Jurkat, Clone E6-1 (cell line): ENCODE measurements at regions not wholly inside any gene's neighbourhood (a gene's known extent, or its start where the extent isn't known, plus 50 kb on each side); places are given as distances from the start of the nearest gene placed in this dataset.
"Not testable (repeated sequence)": the region's sequence is repeated elsewhere in the genome, so short reads cannot be mapped to it uniquely, and the experiment has no call there.

ENCODE experiments used
- DNase-seq: peaks from one replicate; pipeline ENCODE4 v3.0.0-alpha.2; 2011; ENCODE audit warnings: low read depth, low spot score
- H3K4me3 ChIP-seq: 2 replicates; pipeline ENCODE4 v1.5.1; 2011; ENCODE audit warnings: mild to moderate bottlenecking, low read length, control low read depth, moderate library complexity

DNA sequence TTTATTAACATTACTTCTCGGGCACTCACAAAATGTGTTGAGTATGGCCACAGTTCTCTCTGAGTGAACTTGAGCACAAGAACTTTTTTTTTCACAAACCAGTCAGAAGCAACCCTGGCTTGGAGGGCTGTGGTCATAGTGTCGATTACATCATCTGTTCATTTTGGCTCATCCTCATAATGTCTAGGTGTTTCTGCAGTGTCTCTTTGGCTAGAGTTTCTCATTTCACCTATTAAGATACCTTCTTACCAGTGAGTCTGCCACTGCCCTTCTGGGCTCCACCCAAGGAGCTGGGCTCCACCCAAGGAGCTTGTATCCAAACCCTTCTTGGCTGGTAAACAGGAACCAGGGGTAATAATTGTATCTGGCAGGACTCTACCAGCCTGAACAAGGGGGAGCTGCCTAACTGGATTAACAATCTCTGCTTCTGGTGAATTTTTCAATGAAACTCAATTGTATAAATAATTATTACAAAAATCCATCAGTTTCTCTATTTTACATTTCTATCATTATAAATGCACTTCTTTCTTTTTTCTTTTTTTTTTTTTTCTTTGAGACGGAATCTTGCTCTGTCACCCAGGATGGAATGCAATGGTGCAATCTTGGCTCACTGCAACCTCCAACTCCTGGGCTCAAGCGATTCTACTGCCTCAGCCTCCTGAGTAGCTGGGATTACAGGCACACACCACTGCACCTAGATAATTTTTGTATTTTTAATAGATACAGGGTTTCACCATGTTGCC is 667.7 kb upstream of the SLIT2 start:
- no peak for DNase-seq
- no peak overlapping the region for H3K4me3 ChIP-seq

DNA sequence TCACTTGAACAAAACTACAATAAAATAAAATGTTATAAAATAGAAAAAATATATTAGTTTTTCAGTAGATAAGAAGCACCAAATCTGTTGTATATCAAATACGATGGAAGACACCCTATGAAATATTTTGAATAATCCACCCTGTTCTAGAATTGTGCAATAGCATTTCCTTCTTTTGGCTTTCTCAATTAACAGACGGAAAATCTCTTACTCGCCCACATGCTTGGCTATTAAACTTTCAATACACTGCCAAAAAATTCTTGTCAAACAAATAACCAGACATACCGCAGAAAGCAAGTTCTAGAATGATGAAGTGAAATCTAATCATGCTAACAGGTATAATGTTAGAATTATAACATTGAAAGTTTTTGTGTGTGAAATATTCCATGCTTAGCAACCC is 671.6 kb upstream of the SLIT2 start:
- DNase-seq, result no peak
- no peak overlapping the region for H3K4me3 ChIP-seq

DNA sequence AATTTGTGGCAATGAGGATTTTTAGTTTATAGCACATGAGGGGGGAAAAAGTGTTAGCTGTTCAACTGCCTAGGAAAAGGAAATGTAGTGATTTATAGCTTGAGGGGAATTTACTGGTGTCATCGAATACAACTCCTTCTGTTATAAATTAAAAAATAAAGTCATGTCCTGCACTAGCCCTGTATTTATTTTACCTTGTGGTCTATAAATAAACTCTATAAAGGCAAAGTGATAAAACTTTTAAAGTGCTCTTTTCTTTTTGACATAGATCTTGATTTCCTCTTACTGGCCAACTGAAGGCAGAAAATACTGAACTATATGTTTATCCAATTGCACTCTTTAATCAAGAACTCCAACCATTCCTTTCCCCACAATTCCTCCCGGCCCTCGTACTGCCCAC is 672.1 kb upstream of the SLIT2 start:
- no peak for DNase-seq
- H3K4me3 ChIP-seq, result no peak overlapping the region

DNA sequence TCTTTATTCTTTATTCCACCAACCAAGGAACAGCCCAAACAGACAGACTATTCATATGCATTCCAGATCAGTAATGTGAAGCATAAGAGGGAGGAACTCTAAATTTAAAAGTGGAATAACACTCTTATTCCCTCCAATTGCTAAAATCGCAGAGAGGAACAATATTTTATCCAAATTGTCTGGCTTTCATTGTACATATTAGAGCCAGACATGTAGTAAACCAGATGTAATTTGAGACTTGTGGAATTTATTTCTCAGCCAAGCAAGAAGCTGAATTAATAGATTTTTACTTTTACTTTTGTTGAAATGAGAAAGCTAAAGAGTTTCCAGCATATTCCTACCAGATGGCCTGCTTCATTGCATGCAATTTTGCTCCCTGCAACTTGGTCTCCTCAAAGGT is 674.6 kb upstream of the SLIT2 start:
- no peak overlapping the region for H3K4me3 ChIP-seq
- DNase-seq, result no peak

DNA sequence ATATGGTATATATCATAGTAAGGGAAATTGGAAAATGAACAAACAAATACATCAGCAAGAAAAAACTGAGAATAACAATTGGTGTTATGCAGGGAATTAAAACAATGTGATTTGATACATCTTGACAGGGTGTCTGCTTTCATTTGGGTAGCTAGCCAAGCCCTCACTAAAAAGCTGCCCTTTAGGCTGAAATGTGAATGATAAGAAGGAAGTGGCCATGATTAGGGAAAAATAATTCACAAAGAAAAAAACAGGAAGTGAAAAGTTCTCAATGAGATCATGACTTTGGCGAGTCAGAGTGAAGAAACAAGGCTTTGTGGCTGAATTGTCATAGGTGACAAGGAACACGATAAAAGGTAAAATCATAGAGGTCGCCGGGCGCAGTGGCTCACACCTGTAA is 675.8 kb upstream of the SLIT2 start:
- no peak for DNase-seq
- H3K4me3 ChIP-seq, result no peak overlapping the region

DNA sequence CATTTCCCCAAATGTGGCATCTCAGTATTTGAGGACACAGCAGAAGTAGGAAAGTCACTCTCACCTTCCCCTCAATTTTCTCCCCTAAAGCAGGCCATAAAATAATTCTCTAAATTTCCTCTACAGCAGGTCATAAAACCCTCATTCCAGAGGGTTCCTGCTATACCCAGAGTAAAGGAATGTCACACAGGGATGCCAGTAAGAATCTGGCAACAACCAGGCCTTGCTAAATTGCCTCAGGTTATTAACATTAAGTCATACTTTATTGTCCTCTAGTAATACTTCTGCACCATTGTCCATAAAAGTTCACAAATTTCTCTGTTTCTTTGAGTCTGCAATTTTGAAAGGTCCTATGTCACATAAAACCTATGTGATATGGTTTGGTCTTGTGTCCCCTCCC is 685.7 kb upstream of the SLIT2 start:
- H3K4me3 ChIP-seq, result no peak overlapping the region
- no peak for DNase-seq

GRCh38 chr4:19562456-19562855 is 689.2 kb upstream of the SLIT2 start:
- no peak for DNase-seq
- no peak overlapping the region for H3K4me3 ChIP-seq

DNA sequence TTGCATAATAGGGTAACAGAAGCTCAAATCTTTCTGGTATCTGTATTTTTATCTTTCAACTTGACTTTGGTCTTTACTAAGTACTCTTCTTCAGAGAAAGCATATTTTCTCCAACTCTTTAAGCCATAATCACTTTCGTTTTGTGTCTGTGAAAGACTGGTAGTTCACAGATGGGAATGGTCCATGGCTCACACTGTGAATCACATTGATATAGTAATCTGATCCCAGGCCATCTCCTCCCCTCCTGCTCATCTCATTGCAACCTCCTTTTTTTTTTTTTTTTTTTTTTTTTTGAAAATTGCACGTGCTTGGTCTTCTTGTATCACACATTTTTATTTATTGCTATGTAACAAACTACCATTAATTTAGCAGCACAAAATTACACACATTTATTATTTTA is 694.5 kb upstream of the SLIT2 start:
- no peak overlapping the region for H3K4me3 ChIP-seq
- no peak for DNase-seq

- DNase-seq, H3K4me3 ChIP-seq: not testable (repeated sequence)
These were observed 695.4 kb upstream of the SLIT2 start for GRCh38 chr4:19556276-19556675.

GRCh38 chr4:19547463-19547862 is 704.2 kb upstream of the SLIT2 start:
- DNase-seq, result no peak
- H3K4me3 ChIP-seq, result no peak overlapping the region

DNA sequence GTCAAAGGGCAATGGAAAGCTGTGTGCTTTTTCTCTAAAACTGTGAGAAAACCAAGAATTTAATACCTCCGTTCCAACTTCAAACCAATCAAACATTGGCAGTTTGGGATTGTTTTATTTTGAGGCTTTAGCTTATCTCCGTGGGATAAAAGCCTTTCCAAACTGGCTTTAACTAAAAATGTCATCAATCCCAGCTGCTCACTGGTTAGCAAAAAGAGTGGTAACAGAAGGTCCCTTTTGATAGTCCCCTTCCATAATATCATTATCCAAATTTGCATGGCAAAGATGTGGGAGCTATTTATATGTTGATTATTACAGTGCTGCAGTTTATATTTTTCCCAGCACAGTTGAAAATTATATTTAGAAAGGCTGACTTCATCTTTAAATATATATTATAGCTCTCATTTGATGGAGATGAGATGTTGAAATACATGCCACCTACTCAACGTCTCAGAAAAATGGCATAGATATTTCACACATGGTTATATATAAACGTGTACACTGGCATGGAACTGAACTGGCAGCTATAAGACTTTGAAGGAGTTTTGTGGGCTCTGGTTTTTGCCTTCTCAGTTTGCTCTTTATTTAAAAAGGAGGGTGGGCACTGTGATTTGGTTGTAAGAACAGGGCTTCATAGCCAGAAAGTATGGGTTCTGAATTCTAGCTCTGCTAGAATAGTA is 707.1 kb upstream of the SLIT2 start:
- no peak overlapping the region for H3K4me3 ChIP-seq
- DNase-seq, result no peak

DNA sequence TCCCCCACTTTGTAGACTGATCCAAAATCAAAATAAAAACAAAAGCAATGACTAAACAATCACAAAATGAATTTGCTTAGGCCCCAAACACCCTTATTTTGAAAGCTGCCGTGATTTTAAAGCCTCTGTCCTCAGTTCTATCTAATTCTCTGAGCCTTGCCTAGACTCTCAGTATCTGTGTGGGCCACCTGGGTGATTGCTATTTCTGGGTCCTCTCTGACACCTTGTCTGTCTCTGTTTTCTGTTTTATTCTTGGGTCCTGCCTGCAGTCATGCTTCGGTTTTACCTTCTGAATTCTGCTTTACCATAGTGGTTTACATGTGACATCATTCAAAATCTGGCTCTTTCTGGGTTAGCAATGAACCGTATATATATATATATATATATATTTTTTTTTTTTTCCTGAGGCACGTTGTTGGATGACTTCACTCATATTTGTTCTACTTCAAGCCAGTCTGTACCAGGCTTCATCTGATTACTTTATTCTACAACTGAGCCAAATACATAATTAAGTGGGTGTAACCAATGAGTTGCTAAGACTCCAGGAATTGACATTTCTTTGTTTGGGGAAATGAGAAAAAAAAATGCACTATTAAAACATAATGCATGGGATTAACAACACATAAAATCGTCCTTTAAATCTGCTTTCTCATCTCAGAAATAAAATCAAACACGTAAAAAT is 710.7 kb upstream of the SLIT2 start:
- no peak overlapping the region for H3K4me3 ChIP-seq
- DNase-seq, result no peak

- no peak overlapping the region for H3K4me3 ChIP-seq
- no peak for DNase-seq
These were observed 712.5 kb upstream of the SLIT2 start for GRCh38 chr4:19539201-19539600.

GRCh38 chr4:19534159-19534558 is 717.5 kb upstream of the SLIT2 start:
- no peak for DNase-seq

GRCh38 chr4:19531906-19532848 is 719.5 kb upstream of the SLIT2 start:
- H3K4me3 ChIP-seq, result no peak overlapping the region
- DNase-seq, result no peak

More at GRCh38 chr4:19534159-19534558, 717.5 kb upstream of the SLIT2 start:
- no peak overlapping the region for H3K4me3 ChIP-seq

GRCh38 chr4:19523964-19524363 is 727.7 kb upstream of the SLIT2 start:
- DNase-seq, result no peak
- H3K4me3 ChIP-seq, result no peak overlapping the region

- no peak overlapping the region for H3K4me3 ChIP-seq
- no peak for DNase-seq
These were observed 728.7 kb upstream of the SLIT2 start for GRCh38 chr4:19522966-19523365.

DNA sequence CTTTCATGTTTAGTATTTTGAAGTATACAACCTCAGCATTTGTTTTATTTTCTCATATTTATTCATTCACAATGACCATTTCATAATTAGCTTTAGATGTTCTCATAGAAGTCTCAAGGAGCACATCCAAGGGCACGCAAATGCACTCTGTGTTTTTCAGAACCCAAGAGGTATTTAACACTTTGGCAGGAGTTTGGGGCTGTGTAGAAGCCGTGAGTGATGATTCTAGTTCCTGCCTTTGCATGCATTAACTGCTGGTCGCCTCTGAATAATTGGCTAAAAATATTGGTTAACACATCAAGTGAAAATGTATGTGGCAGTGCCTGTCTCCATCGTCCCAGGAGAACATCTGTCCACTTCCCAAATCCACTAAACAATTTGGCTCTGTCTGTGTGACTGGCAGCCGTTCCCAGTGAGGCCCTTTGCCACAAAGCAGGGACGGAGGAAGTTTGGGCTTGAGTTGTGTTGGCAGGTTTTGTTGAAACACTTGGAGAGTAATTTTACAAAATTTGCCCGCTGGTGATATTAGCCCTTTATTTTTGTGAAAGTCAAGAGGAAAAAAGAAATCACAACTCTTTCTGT is 730.7 kb upstream of the SLIT2 start:
- no peak for DNase-seq
- no peak overlapping the region for H3K4me3 ChIP-seq
